ENCODE measurements at regions not wholly inside any gene's neighbourhood (a gene's known extent, or its start where the extent isn't known, plus 50 kb on each side); places are given as distances from the start of the nearest gene placed in this dataset.

DNA sequence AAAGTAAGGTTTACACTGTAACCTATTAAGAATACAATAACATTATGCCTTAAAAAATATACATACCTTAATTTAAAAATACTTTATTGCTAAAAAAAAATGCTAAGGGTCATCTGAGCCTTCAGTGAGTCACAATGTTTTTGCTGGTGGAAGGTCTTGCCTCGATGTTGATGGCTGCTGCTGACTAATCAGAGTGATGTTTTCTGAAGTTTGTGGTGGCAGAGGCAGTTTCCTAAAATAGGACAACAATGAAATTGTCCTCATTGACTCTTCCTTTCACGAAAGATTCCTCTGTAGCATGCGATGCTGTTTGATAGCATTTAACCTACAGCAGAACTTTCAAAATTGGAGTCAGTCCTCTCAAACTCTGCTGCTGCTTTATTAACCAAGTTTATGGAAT lies 97.6 kb downstream of the FAT3 start:
- DNase-seq = no peak

- no peak for DNase-seq
Measured at GRCh38 chr11:92324890-92325289, 100.3 kb downstream of the FAT3 start.

DNA sequence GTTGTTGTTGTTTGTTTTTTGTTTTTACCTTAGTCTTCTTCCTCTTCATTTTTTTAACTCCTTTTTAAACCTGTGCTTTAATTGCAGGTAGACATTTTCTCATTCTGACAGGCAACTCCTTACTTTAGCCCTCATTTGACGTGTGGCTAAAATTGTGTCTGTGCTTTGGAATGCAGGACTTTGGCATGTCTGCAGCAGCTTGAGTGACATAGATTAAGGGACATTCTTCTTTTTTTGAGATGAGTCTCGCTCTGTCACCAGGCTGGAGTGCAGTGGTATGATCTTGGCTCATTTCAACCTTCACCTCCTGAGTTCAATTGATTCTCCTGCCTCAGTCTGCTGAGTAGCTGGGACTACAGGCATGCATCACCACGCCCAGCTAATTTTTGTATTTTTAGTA lies 100.8 kb downstream of the FAT3 start:
- DNase-seq = no peak

DNA sequence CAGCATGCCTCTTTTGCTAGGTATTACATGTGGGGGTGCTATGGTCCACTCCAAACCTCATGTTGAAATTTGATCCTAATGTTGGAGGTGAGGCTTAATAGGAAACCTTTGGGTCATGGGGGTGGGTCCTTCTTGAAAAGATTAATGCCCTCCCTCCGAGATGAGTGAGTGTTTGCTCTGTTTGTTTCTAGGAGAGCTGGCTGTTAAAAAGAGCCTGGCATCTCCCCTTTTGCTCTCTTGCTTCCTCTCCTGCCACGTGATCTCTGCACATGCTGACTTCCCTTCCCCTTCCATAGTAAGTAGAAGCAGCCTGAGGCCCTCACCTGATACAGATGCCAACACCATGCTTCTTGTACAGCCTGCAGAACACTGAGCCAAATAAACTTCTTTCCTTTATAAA lies 104.5 kb downstream of the FAT3 start:
- DNase-seq = no peak

DNA sequence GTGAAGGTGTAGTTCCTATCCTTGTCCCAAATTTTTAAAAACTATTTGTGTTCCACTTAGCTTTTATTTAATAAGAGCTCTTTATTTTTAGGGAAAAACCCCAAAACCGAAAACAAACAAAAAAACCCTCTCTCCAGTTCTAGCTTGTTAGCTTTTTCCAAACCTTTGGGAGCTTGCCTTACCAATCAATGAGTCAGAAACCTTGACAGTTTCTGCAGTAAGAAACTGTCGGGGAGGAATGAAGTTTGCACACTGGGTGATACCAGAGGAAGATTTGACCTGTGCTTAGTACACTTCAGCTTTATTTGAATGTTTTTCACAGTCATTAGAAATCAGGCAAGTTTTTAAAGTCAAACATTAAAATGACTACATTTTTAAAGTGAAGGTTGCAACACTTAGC lies 105.0 kb downstream of the FAT3 start:
- DNase-seq = no peak

- DNase-seq = no peak
Measured at GRCh38 chr11:92330114-92330513, 105.5 kb downstream of the FAT3 start.

- no peak for DNase-seq
Measured at GRCh38 chr11:92332986-92333385, 108.4 kb downstream of the FAT3 start.

GRCh38 chr11:92340839-92341238 lies 116.2 kb downstream of the FAT3 start:
- DNase-seq = peak in 1 of 2 experiments; percentile 3

GRCh38 chr11:92342034-92342720 lies 117.6 kb downstream of the FAT3 start:
- DNase-seq = no peak

- DNase-seq = no peak
Measured at GRCh38 chr11:92342886-92343285, 118.3 kb downstream of the FAT3 start.

DNA sequence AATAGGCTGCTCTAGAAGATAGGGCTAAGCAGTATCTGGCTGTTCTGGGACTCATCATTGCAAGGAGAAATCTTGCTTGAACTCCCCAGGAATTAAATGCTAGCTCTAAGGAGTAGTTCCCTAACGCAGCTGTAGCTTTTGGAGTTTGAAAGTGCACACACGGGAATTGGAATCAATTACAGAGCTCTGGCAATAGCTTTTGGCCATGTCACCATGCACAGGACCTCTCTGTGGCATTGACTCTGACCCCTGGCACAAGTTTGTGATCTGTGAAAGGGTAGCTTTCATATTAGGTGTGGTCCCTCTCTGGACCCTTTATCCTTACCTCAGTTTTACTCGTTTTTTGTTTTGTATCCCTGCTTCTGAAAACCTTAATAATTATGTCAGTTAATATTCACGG lies 121.6 kb downstream of the FAT3 start:
- DNase-seq = no peak

DNA sequence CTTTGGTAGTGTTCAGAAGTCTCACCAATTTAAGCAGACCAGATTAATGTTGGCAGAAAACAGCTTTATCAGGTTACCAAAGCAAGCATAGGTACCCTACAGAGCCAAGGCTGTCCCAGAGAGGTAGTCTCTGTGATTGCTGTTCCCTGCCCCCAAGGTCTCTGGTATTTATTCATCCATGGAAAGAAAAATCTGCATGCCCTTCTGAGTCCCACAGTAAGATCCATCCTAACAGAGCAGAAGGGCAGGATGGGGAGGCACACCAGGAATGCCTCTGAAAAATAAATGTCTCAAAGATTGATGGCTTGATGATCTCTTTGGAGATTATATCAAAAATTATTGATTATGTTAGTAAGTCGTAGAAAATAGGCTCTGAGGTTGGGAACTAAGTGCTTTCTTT lies 122.8 kb downstream of the FAT3 start:
- DNase-seq = no peak

DNA sequence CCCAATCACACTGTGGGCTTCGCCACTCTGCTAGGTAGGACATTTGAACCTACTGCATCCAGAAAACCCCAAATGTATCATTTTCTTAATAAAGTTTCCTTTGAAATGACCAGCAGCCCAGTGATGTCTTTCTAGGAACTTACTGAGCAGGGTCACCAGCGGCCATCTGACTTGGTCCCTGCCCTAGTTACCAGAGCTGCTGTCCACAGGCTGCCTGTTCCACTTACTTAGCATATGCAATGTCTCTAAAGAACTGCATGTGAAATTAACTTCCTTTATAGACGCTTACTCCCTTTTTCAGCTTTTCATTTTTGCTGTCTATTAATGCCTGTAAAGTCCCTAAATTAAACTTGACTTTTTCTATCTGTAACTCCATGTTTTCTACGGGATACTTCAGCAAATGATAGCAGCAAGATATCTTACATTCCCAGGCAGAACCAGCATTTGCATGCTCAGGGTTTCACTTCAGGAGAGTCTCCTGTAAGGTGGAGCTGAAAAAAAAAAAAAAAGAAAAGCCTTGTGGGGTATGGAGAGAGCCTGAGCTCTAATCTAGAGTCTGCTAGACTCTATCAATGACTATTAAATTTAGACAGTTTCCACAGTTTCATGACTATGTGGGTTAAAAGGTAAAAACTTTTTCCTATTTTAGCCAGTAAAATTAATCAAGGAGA lies 125.0 kb downstream of the FAT3 start:
- no peak for DNase-seq

DNA sequence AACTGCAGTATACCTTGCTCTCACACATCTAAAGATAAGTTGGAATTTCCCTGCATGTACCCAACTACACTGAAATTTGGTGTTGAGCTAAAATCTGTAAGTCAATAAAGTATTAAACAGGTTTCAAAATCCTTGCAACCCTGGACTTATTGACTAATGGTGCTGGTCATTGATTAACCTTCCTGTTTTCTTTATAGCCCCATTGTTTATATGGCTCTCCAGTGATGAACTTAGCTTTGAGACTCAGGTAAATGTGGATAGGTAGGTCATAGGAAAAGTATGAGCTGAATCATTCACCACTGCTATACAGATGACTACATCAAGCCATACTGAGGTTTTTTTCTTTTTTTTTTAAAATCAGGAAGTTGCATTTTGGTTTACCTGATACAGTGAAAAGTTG lies 132.7 kb downstream of the FAT3 start:
- no peak for DNase-seq

DNA sequence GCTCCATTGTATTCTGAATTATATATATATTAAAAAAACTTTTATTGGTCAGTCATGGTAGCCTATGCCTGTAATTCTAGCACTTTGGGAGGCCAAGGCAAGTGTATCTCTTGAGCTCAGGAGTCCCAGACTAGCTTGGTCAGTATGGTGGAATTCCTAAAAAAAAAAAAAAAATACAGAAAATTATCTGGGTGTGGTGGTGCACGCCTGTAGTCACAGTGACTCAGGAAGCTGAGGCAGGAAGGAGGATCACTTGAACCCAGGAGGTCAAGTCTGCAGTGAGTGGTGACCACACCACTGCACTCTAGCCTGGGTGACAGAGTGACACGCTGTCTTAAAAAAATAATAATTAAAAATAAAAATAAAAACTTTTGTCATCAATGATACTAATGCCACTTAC lies 133.2 kb downstream of the FAT3 start:
- no peak for DNase-seq

- no peak for DNase-seq
Measured at GRCh38 chr11:92361551-92361950, 136.9 kb downstream of the FAT3 start.

DNA sequence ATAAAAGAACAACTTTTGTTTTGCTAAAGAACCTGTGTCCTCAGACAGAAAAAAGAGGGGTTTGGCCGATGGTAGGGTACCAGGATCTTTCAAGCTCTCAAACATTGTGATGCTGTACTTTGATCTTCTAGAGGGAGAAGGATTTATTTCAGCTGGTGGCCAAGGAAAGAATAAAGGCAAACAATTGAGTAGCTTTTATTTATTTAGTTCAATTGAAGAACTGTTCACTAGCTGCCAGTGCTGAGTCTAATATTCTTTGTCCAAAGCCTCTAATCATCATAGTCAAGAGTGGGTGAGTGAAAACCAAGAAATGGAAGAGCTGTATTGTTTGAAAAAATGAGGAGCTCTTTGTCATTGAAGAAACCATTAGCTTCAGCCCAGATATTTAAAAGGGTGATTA lies 138.4 kb downstream of the FAT3 start:
- no peak for DNase-seq

DNA sequence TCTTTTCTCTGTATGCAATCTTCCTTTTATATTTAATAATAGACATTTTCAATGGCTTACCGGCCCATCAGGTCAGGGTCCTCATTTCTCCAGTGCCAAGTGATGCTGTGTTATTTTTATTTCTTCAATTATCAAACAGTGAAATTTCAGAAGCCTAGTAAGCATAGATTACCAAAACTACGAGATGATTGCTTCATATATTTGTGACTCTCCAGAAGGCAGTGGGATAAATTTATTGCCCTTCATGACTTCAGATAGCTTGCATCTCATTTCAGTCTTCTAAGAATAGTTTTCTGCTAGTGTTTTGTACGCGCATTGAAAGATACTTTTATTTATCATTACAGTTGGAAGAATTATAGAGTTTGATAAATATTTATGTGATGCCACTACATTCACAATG lies 139.6 kb downstream of the FAT3 start:
- DNase-seq = no peak

DNA sequence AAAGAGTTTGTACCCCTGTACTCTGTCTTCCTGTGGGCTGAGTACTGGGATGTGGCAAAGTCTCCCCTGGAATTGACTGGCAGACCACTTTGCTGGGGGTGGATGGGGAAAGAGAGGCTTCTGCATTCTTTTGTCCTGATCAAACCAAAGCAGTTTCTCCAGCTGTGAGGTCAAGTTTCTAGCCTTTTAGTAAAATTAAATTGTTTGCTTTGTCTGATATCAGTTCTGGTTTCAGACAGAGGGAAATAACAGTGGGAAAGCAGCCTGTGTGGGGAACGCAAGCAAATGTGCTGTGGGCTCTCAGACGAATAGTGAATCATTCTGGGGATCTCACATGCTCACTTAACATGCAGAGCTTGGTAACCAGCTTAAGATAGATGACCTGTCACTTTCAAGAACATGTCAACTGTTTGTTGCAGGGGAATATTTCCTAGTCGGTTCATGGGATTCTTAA lies 151.6 kb downstream of the FAT3 start:
- DNase-seq = no peak

- no peak for DNase-seq
Measured at GRCh38 chr11:92376680-92377079, 152.1 kb downstream of the FAT3 start.

DNA sequence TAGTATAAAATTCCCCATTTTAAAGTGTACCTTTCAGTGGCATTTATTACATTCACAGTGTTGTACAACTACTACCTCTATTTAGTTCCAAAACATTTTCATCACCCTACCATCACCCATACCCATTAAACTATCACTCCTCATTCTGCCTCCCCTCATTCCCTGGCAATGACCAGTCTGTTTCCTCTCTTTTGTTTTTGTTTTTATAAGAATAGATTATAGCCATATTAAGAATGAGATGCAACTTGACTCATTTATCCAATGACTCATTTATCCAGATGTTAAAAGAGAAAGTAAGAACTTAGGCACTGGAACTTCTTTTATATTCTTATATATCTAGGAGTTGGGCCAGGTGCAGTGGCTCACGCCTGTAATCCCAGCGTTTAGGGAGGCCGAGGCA lies 156.3 kb downstream of the FAT3 start:
- DNase-seq = no peak

- DNase-seq = no peak
Measured at GRCh38 chr11:92382311-92382710, 157.7 kb downstream of the FAT3 start.

DNA sequence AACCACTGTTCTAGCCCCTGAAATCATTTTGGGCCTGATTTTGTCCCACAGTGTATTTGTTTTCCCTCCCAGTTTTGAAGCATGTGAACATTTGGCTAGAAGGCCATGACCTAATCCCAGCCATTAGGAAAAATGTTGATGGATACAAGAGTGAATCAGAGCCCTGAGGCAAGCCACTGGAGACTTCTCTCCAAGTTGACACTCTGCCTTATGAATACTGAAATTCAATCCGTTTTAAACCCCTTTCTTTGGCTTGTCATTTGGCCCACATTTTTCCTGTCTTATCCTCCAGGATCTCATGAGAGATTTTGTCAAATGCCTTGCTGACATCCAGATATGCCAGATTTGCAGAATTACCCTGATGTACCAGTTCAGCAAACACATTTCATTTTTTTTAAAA lies 158.8 kb downstream of the FAT3 start:
- DNase-seq = no peak

DNA sequence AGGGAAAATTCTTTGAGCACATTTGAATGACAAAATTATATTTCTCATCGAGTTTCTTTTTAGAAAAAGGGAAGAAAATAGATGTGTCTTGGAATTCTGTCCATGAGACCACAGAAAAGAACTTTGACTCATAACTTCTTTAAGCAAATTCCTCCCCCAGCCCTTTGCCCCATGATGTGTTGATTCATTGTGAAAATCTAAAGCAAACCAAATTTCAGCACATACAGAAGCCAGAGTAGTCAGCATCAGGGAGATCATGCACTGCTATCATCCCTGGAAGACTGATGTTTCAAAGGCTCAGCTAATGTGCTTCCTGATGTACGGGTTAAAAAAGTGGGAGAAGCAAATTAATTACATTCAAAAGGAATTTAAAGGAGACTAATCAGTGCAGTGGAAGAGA lies 159.7 kb downstream of the FAT3 start:
- no peak for DNase-seq

DNA sequence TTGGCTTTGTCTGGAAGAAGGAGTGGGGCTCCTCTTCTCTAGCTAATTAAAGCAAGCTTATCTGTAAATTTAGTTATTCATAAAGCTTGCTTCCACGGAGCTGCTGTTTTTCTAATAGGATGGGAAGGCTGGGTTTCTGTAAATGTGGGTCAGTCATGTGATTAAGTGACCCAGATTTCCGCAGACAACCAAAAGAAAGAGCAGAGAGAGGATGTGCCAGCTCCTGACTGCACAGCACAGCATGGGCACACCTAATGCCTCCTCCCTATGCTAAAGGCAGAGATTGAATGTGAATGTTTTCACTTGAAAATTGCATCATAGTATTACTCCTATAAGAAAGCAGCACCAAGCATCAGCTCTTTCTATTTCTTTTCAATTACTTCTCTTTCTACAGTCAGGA lies 160.2 kb downstream of the FAT3 start:
- no peak for DNase-seq

Data from activated CD4-positive, alpha-beta T cell treated with anti-CD3 and anti-CD28 coated beads, Interleukin-2, amount 50 U/mL, for 48 hours (primary cell).